MCF 10A (cell line): ENCODE measurements at regions not wholly inside any gene's neighbourhood (a gene's known extent, or its start where the extent isn't known, plus 50 kb on each side); places are given as distances from the start of the nearest gene placed in this dataset.

ENCODE experiments used
- BruUV-seq: library from RNA; stranded (reverse); fragments of 400-500 nt; replicated peaks from 2 replicates; lab custom pipeline; 2021; lab: Mats Ljungman, UMichigan
- CTCF ChIA-PET: fragments of 300-600 bp; sonication (Branson Sonifier 250); formaldehyde crosslinking; extraction: SDS; loops from one replicate; lab custom pipeline; 2021; ENCODE audit warnings: antibody characterized with exemption, inconsistent platforms; lab: Yijun Ruan, JAX
- POLR2A ChIA-PET: fragments of 300-600, 350-650 bp; sonication (Branson Sonifier 250); formaldehyde crosslinking; extraction: SDS; loops from one replicate; lab custom pipeline; 2020; ENCODE audit warnings: antibody characterized with exemption, inconsistent platforms; lab: Yijun Ruan, JAX
- DNase-seq: peaks from one replicate; pipeline ENCODE4 v3.0.0-alpha.2; 2018; ENCODE audit not compliant: unreplicated experiment
- H3K27ac Mint-ChIP-seq: one replicate; pipeline ENCODE4 v1.8.0; 2022; ENCODE audit warnings: mild to moderate bottlenecking, low read depth, mixed read lengths; ENCODE audit not compliant: unreplicated experiment
- H3K27me3 Mint-ChIP-seq: one replicate; pipeline ENCODE4 v1.8.0; 2022; ENCODE audit warnings: mixed read lengths; ENCODE audit not compliant: insufficient read depth, unreplicated experiment
- H3K36me3 Mint-ChIP-seq: one replicate; pipeline ENCODE4 v1.8.0; 2022; ENCODE audit warnings: mild to moderate bottlenecking, moderate library complexity, mixed read lengths; ENCODE audit not compliant: insufficient read depth, unreplicated experiment
- H3K4me1 Mint-ChIP-seq: one replicate; pipeline ENCODE4 v1.8.0; 2022; ENCODE audit warnings: mixed read lengths; ENCODE audit not compliant: insufficient read depth, unreplicated experiment
- H3K4me3 Mint-ChIP-seq: one replicate; pipeline ENCODE4 v1.8.0; 2022; ENCODE audit warnings: mild to moderate bottlenecking, moderate library complexity, mixed read lengths; ENCODE audit not compliant: unreplicated experiment
- H3K9me3 Mint-ChIP-seq: one replicate; pipeline ENCODE4 v1.8.0; 2022; ENCODE audit warnings: mixed read lengths; ENCODE audit not compliant: unreplicated experiment
- intact Hi-C: fragments of 100-400 bp; cut with micrococcal nuclease; formaldehyde crosslinking; loops from 2 replicates; pipeline ENCODE4 v1.14.1; 2022
- TF ChIP-seq, protein P1 (sequence below): fragments of 200-600 bp; IDR thresholded peaks from one replicate; pipeline ENCODE4 v1.8.0; 2022; ENCODE audit warnings: antibody characterized with exemption, mild to moderate bottlenecking; ENCODE audit not compliant: unreplicated experiment

DNA sequence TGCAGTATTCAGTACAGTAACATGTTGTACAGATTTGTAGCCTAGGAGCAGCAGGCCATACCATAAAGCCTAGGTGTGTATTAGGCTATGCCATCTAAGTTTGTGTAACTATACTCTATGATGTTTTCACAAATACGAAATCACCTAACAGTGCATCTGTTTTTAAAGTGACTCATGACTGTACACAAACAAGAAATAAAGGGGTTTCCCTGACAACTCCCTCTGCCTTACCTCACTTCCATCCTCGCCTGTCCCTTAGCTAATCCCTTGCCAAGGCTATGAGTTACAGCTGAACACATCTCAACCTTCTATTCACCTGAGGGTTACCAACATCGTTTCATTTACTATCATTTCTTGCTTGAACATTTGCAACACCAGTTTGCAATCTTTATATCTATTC lies 78.6 kb upstream of the RPRM start:
- H3K27me3 Mint-ChIP-seq = no peaks in the 10 kb centered on the region
- BruUV-seq = no TSS peak
- no peak overlapping the region for H3K4me3 Mint-ChIP-seq
- TF ChIP-seq, protein P1, sequence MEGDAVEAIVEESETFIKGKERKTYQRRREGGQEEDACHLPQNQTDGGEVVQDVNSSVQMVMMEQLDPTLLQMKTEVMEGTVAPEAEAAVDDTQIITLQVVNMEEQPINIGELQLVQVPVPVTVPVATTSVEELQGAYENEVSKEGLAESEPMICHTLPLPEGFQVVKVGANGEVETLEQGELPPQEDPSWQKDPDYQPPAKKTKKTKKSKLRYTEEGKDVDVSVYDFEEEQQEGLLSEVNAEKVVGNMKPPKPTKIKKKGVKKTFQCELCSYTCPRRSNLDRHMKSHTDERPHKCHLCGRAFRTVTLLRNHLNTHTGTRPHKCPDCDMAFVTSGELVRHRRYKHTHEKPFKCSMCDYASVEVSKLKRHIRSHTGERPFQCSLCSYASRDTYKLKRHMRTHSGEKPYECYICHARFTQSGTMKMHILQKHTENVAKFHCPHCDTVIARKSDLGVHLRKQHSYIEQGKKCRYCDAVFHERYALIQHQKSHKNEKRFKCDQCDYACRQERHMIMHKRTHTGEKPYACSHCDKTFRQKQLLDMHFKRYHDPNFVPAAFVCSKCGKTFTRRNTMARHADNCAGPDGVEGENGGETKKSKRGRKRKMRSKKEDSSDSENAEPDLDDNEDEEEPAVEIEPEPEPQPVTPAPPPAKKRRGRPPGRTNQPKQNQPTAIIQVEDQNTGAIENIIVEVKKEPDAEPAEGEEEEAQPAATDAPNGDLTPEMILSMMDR = no peak
- H3K27ac Mint-ChIP-seq = no peak overlapping the region
- DNase-seq = peak; percentile 38
- CTCF ChIA-PET = no interaction called here
- POLR2A ChIA-PET = no interaction called here
- intact Hi-C loops = no loop called here
- peaks cover 3% of the 10 kb centered on the region for H3K4me1 Mint-ChIP-seq
- H3K9me3 Mint-ChIP-seq = no peaks in the 10 kb centered on the region
- H3K36me3 Mint-ChIP-seq = no peaks in the 10 kb centered on the region

DNA sequence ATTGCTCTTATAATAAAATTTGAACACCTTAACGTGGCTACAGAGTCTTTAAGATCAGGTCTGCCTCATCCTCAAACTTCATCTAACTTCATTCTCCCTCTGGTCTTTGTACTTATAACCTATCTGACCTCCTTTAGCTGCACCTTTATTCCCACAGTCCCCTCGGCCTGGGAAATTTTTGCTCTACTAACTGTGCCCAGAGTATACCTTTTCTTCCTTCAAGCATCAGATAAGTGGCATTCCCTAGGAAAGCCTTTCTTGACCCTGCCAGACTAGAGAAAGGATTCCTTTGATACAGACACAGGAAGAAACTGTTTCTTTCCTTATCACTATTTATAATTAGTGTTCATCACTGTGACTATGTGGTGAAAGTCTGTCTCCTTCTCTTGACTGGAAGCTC lies 79.2 kb upstream of the RPRM start:
- H3K27me3 Mint-ChIP-seq = no peaks in the 10 kb centered on the region
- POLR2A ChIA-PET = no interaction called here
- DNase-seq = no peak
- no peaks in the 10 kb centered on the region for H3K9me3 Mint-ChIP-seq
- TF ChIP-seq, protein P1 = no peak
- CTCF ChIA-PET = interaction anchor here (0.6 kb wide), 1 partner anchor 818 kb away, joined by 5 read pairs; no protein-coding TSS in a partner anchor
- BruUV-seq = no TSS peak
- no peak overlapping the region for H3K27ac Mint-ChIP-seq
- no peaks in the 10 kb centered on the region for H3K36me3 Mint-ChIP-seq
- intact Hi-C loops = no loop called here
- peaks cover 3% of the 10 kb centered on the region for H3K4me1 Mint-ChIP-seq
- H3K4me3 Mint-ChIP-seq = no peak overlapping the region

DNA sequence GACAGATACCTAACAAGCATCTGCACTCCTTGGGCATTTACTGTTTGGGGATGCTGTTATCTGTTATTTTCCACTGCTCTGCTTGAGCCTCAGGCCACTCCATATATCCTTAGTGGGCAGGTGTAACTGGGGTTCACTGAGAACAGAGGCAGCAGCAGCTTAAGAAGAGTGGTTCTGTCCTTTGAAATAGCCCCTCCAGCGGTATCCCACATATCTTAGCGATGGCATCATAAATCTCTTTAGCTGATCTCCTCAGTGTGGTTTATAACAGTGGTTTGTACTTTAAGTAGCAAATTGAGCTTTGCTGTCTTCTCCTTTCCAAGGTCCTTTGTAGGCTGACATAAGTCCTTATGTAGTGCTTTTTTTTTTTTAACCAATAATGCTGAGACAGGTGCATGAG lies 79.7 kb upstream of the RPRM start:
- peaks cover 3% of the 10 kb centered on the region for H3K4me1 Mint-ChIP-seq
- H3K27me3 Mint-ChIP-seq = no peaks in the 10 kb centered on the region
- POLR2A ChIA-PET = no interaction called here
- no peak for DNase-seq
- intact Hi-C loops = no loop called here
- H3K9me3 Mint-ChIP-seq = no peaks in the 10 kb centered on the region
- BruUV-seq = no TSS peak
- H3K36me3 Mint-ChIP-seq = no peaks in the 10 kb centered on the region
- CTCF ChIA-PET = interaction anchor here (0.6 kb wide), 1 partner anchor 817 kb away, joined by 5 read pairs; no protein-coding TSS in a partner anchor
- no peak overlapping the region for H3K4me3 Mint-ChIP-seq
- H3K27ac Mint-ChIP-seq = no peak overlapping the region
- TF ChIP-seq, protein P1 = no peak

DNA sequence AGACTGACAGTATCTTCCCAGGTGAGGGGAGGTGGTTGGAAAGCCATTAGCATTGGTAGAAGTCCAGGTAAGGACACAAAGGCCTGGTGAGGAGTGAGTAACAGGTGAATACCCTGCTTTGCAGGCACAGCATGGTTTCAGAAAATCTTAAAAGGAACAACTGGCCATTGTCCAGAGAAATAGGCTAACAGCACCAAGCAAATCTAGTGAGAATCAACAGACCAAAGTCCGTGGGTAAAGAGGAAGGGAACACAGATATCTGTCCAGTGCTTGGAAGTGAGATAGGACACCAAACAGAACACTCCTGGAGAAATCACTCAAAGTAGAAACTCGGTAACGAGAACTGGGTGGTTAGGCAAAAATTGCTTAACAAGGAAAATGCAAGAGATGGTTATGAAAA lies 88.8 kb upstream of the RPRM start:
- H3K27ac Mint-ChIP-seq = no peak overlapping the region
- H3K27me3 Mint-ChIP-seq = peaks cover 28% of the 10 kb centered on the region
- TF ChIP-seq, protein P1 = no peak
- no peaks in the 10 kb centered on the region for H3K4me1 Mint-ChIP-seq
- intact Hi-C loops = no loop called here
- BruUV-seq = no TSS peak
- POLR2A ChIA-PET = no interaction called here
- CTCF ChIA-PET = no interaction called here
- no peaks in the 10 kb centered on the region for H3K36me3 Mint-ChIP-seq
- H3K9me3 Mint-ChIP-seq = no peaks in the 10 kb centered on the region
- DNase-seq = no peak
- no peak overlapping the region for H3K4me3 Mint-ChIP-seq
